ENCODE measurements at regions not wholly inside any gene's neighbourhood (a gene's known extent, or its start where the extent isn't known, plus 50 kb on each side); places are given as distances from the start of the nearest gene placed in this dataset.

DNA sequence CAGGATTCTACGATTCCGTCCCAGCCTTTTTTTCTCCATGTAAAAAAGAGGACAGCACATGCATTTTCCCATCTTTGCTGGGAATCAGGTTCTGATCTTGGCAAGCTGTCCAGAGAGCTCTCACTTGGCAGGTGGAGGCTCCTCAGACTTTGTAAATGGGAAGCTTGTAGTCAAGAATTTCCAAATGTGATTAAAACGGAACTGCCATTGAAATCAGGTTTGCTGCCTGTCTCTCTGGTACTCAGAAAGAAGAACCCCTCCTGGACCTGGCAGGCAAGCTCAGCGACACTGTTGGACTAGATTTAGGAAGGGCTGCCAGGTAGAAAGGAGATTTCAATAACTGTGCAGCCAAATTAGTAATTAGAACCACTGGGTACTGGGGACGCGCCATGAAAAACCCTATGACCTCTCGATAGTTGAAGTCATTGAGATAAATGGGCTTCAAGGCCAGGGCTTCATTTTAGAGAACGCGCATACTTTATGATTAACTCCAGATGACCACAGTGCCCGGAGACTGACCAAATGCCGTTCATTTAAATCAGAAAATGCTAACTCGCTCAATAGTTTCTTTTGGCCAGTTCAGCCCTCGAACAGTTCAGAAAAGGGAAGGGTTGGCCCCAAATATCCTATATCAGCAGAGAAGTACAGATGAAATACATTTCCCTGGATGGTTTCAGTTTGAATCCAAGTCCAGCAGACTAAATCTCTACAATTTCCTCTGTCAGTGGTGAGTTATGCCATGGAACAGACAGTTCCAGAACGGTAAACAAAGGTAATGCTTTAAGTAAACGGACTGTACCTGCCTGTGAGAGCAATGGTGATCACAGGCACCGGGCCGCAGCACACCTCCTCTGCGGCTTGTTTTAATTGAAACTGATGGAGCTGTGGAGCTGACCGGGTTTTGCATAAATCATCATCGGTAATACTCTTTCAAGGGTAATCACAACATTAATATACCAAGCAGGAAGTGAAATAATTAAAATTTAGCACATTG lies 517.4 kb downstream of the RFC3 start:
- DNase-seq (ENCODE audit: low read depth) = no peak
- TF ChIP-seq, protein P1, sequence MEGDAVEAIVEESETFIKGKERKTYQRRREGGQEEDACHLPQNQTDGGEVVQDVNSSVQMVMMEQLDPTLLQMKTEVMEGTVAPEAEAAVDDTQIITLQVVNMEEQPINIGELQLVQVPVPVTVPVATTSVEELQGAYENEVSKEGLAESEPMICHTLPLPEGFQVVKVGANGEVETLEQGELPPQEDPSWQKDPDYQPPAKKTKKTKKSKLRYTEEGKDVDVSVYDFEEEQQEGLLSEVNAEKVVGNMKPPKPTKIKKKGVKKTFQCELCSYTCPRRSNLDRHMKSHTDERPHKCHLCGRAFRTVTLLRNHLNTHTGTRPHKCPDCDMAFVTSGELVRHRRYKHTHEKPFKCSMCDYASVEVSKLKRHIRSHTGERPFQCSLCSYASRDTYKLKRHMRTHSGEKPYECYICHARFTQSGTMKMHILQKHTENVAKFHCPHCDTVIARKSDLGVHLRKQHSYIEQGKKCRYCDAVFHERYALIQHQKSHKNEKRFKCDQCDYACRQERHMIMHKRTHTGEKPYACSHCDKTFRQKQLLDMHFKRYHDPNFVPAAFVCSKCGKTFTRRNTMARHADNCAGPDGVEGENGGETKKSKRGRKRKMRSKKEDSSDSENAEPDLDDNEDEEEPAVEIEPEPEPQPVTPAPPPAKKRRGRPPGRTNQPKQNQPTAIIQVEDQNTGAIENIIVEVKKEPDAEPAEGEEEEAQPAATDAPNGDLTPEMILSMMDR (IDR thresholded peaks at IDR 0.05; ENCODE audit: insufficient read depth, low read length, poor library complexity, severe bottlenecking) = no peak
- no peaks in the 10 kb centered on the region for H3K36me3 ChIP-seq (ENCODE audit: control insufficient read depth, insufficient read depth, low read length)
- H3K4me3 ChIP-seq (ENCODE audit: low read depth, low read length) = no peak overlapping the region
- H3K27me3 ChIP-seq (ENCODE audit: control insufficient read depth, insufficient read depth, low read length) = no peaks in the 10 kb centered on the region

DNA sequence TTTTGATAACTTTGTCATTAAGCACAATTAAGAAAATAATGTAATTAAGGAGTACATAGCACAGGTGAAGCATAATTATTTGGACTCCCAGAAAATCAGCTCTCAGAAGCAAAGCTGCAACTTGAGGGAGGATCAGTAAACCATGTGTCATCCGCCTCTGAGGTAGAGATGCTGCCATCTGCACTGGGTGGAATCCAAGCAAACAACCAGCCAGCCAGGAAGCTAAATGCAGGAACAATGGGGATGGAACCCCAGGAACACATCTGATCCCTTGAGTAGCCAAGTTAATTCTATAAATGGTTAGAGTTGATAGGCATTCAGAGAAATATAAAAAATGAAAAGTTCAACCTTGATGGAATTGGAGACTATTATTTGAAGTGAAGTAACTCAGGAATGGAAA lies 520.2 kb downstream of the RFC3 start:
- H3K36me3 ChIP-seq (ENCODE audit: control insufficient read depth, insufficient read depth, low read length) = no peaks in the 10 kb centered on the region
- no peaks in the 10 kb centered on the region for H3K27me3 ChIP-seq (ENCODE audit: control insufficient read depth, insufficient read depth, low read length)
- H3K4me3 ChIP-seq (ENCODE audit: low read depth, low read length) = no peak overlapping the region
- DNase-seq (ENCODE audit: low read depth) = no peak
- TF ChIP-seq, protein P1 (IDR thresholded peaks at IDR 0.05; ENCODE audit: insufficient read depth, low read length, poor library complexity, severe bottlenecking) = no peak

GRCh38 chr13:34340534-34340933 lies 522.6 kb downstream of the RFC3 start:
- TF ChIP-seq, protein P1 (IDR thresholded peaks at IDR 0.05; ENCODE audit: insufficient read depth, low read length, poor library complexity, severe bottlenecking) = no peak
- DNase-seq (ENCODE audit: low read depth) = no peak
- no peak overlapping the region for H3K4me3 ChIP-seq (ENCODE audit: low read depth, low read length)
- no peaks in the 10 kb centered on the region for H3K36me3 ChIP-seq (ENCODE audit: control insufficient read depth, insufficient read depth, low read length)
- H3K27me3 ChIP-seq (ENCODE audit: control insufficient read depth, insufficient read depth, low read length) = no peaks in the 10 kb centered on the region

- TF ChIP-seq, protein P1 (IDR thresholded peaks at IDR 0.05; ENCODE audit: insufficient read depth, low read length, poor library complexity, severe bottlenecking) = no peak
- H3K27me3 ChIP-seq (ENCODE audit: control insufficient read depth, insufficient read depth, low read length) = no peaks in the 10 kb centered on the region
- H3K4me3 ChIP-seq (ENCODE audit: low read depth, low read length) = no peak overlapping the region
- DNase-seq (ENCODE audit: low read depth) = no peak
- H3K36me3 ChIP-seq (ENCODE audit: control insufficient read depth, insufficient read depth, low read length) = no peaks in the 10 kb centered on the region
Measured at GRCh38 chr13:34343413-34343940, 525.5 kb downstream of the RFC3 start.

GRCh38 chr13:34344816-34345215 lies 526.9 kb downstream of the RFC3 start:
- Histone ChIP-seq H3K27me3 (ENCODE audit: control insufficient read depth, insufficient read depth, low read length) (no peaks in the 10 kb centered on the region), H3K4me3 (ENCODE audit: low read depth, low read length) (no peak overlapping the region), H3K36me3 (ENCODE audit: control insufficient read depth, insufficient read depth, low read length) (no peaks in the 10 kb centered on the region)
- TF ChIP-seq, protein P1 (IDR thresholded peaks at IDR 0.05; ENCODE audit: insufficient read depth, low read length, poor library complexity, severe bottlenecking) = no peak
- DNase-seq (ENCODE audit: low read depth) = no peak

All from kidney epithelial cell (primary cell).